ENCODE measurements at regions not wholly inside any gene's neighbourhood (a gene's known extent, or its start where the extent isn't known, plus 50 kb on each side); places are given as distances from the start of the nearest gene placed in this dataset.

DNA sequence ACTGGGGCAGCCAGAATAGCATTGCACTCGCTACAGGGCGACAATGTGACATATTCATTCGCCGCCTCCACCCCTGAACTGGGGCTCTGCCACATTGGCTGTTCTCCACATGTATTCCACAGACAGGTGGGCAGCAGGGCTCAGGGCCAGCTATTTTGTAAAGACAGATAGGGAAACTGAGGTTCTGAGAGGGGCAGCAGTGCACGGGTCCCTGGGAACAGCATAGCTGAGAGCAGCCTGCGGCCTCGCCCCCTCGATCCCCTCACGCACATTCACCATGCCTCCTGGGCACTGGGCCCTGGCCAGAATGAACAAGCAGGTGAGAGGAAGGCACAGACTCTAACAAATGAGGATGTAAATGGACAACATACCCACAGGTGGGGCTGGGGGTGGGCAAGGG, 75.0 kb upstream of the SPATA12 start:
- in situ Hi-C loops (cut with HindIII; ENCODE audit: low pct_ligation_motif_present, low sequenced_read_pairs): loop anchor here (25.0 kb wide), 1 partner anchor 273 kb away; no protein-coding TSS in a partner anchor
- H3K27ac ChIP-seq: no peak overlapping the region

DNA sequence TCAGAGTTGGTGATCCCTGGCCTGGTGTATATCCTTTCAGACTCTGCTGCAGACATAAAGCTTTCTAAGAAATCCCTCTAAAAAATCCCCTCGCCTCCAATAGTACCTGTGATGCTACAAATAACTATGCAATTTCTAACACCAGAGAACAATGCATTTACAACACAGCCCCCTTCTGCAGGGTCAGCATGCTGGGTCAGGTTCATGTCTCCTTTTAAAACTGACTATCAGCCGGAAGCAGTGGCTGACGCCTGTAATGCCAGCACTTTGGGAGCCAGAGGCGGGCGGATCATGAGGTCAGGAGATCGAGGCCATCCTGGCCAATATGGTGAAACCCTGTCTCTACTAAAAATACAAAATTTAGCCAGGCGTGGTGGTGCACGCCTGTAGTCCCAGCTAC, 77.0 kb upstream of the SPATA12 start:
- no peak for DNase-seq
- H3K4me3 ChIP-seq (ENCODE audit: low read depth, low read length): no peak overlapping the region
- no peaks in the 10 kb centered on the region for H3K27me3 ChIP-seq (replicated peaks)
- TF ChIP-seq CTCF (IDR thresholded peaks at IDR 0.05; ENCODE audit: low read depth, low read length, missing control alignments): no peak
- H3K27ac ChIP-seq: no peak overlapping the region
- in situ Hi-C loops (cut with HindIII; ENCODE audit: low pct_ligation_motif_present, low sequenced_read_pairs): loop anchor here (25.0 kb wide), 1 partner anchor 271 kb away; no protein-coding TSS in a partner anchor
- H3K36me3 ChIP-seq (replicated peaks): no peaks in the 10 kb centered on the region

More for the DNA sequence above, 75.0 kb upstream of the SPATA12 start:
- no peak for TF ChIP-seq CTCF (IDR thresholded peaks at IDR 0.05; ENCODE audit: low read depth, low read length, missing control alignments)
- Histone ChIP-seq H3K4me3 (ENCODE audit: low read depth, low read length) (no peak overlapping the region), H3K36me3 (replicated peaks) (no peaks in the 10 kb centered on the region), H3K27me3 (replicated peaks) (no peaks in the 10 kb centered on the region)
- DNase-seq: no peak

DNA sequence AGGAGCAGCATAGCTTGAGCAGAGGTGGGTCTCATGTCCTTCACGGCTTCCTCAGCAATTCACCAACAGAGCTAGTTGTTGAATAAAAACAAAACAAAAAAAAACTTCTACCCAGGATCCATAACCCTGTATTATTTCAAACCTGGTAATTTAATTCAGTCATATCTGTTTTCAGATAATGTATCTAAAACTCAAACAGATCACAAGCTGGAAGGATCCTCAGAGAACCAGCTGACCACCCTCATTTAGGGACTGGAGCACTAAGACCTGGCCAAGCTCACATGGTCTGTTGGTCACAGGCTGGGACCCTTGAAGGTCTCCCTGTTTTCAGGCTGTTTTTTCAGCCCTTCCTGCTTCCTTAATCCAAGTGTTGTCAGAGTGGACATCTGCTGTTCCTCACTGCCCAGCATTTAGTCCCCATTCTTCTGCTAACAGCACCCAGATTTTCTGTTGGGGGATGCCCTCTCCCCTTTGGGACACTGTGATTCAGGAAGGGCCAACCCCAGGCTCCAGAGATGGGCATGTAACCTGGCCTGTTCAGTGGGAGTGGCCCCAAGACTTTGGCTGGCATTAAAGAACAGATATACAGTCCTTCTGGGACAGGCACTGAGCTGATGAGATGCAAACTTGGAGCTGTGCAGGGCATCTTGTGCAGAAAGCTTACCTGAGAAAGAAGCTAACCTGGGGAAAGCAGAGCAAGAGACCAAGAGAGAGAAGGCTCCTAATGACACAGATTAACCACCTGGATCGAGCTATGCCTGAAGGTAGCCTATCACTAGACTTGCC, 78.8 kb upstream of the SPATA12 start:
- Histone ChIP-seq H3K36me3 (replicated peaks) (no peaks in the 10 kb centered on the region), H3K27ac (peak overlapping the region; percentile 68), H3K27me3 (replicated peaks) (no peaks in the 10 kb centered on the region), H3K4me3 (ENCODE audit: low read depth, low read length) (no peak overlapping the region)
- no peak for DNase-seq
- no peak for TF ChIP-seq CTCF (IDR thresholded peaks at IDR 0.05; ENCODE audit: low read depth, low read length, missing control alignments)
- in situ Hi-C loops (cut with HindIII; ENCODE audit: low pct_ligation_motif_present, low sequenced_read_pairs): loop anchor here (25.0 kb wide), 1 partner anchor 269 kb away; no protein-coding TSS in a partner anchor

- H3K27me3 ChIP-seq (replicated peaks): no peaks in the 10 kb centered on the region
- peak overlapping the region; percentile 68 for H3K27ac ChIP-seq
- H3K36me3 ChIP-seq (replicated peaks): no peaks in the 10 kb centered on the region
- H3K4me3 ChIP-seq (ENCODE audit: low read depth, low read length): no peak overlapping the region
- TF ChIP-seq CTCF (IDR thresholded peaks at IDR 0.05; ENCODE audit: low read depth, low read length, missing control alignments): no peak
- peak; percentile 99 for DNase-seq
- in situ Hi-C loops (cut with HindIII; ENCODE audit: low pct_ligation_motif_present, low sequenced_read_pairs): loop anchor here (25.0 kb wide), 1 partner anchor 269 kb away; no protein-coding TSS in a partner anchor
These were observed 79.6 kb upstream of the SPATA12 start for GRCh38 chr3:56980798-56981390.

GRCh38 chr3:56980243-56980642, 80.2 kb upstream of the SPATA12 start:
- in situ Hi-C loops (cut with HindIII; ENCODE audit: low pct_ligation_motif_present, low sequenced_read_pairs): loop anchor here (25.0 kb wide), 1 partner anchor 268 kb away; no protein-coding TSS in a partner anchor
- Histone ChIP-seq H3K4me3 (ENCODE audit: low read depth, low read length) (no peak overlapping the region), H3K27me3 (replicated peaks) (no peaks in the 10 kb centered on the region), H3K27ac (peak overlapping the region; percentile 28), H3K36me3 (replicated peaks) (no peaks in the 10 kb centered on the region)
- TF ChIP-seq CTCF (IDR thresholded peaks at IDR 0.05; ENCODE audit: low read depth, low read length, missing control alignments): no peak
- DNase-seq: no peak
